Panc1 (cell line): ENCODE measurements at regions not wholly inside any gene's neighbourhood (a gene's known extent, or its start where the extent isn't known, plus 50 kb on each side); places are given as distances from the start of the nearest gene placed in this dataset.

ENCODE experiments used
- ATAC-seq: fragments of 200-7000 bp; cut with Tn5 transposase; 2 replicates; pipeline ENCODE4 v1.9.1; 2020; ENCODE audit warnings: mild to moderate bottlenecking, moderate library complexity
- BruUV-seq: library from RNA; stranded (reverse); fragments of 400-500 nt; replicated peaks from 2 replicates; lab custom pipeline; 2021; lab: Mats Ljungman, UMichigan
- CTCF ChIA-PET: fragments of 300-600 bp; sonication (Branson Sonifier 250); formaldehyde crosslinking; loops from one replicate; lab custom pipeline; 2022; ENCODE audit warnings: antibody characterized with exemption; lab: Charles Lee
- POLR2A ChIA-PET: fragments of 300-600 bp; sonication (Branson Sonifier 250); formaldehyde crosslinking; loops from one replicate; lab custom pipeline; 2022; ENCODE audit warnings: antibody characterized with exemption; lab: Charles Lee
- DNase-seq: peaks from one replicate; pipeline ENCODE4 v3.0.0-alpha.2; 2010; ENCODE audit warnings: low read depth, low spot score
- H3K27ac ChIP-seq: 2 replicates; pipeline ENCODE4 v1.5.1; 2011; ENCODE audit warnings: mild to moderate bottlenecking, low read length, inconsistent platforms
- H3K27me3 ChIP-seq: fragments of 200-500 bp; sonication (Bioruptor generic); 2 replicates; pipeline ENCODE4 v1.6.0; 2014; ENCODE audit warnings: low read length, inconsistent platforms; ENCODE audit not compliant: control insufficient read depth, insufficient read depth
- H3K36me3 ChIP-seq: fragments of 200-500 bp; sonication (Bioruptor generic); 2 replicates; pipeline ENCODE4 v1.5.1; 2014; ENCODE audit warnings: inconsistent platforms, mild to moderate bottlenecking, low read length, moderate library complexity; ENCODE audit not compliant: control insufficient read depth, insufficient read depth
- H3K4me1 ChIP-seq: 2 replicates; pipeline ENCODE4 v1.5.1; 2011; ENCODE audit warnings: inconsistent platforms, mild to moderate bottlenecking, low read length, moderate library complexity; ENCODE audit not compliant: control insufficient read depth, insufficient read depth
- H3K4me3 ChIP-seq, 2 experiments: 2 replicates each; pipeline ENCODE4 v1.5.1; 2011 to 2012; ENCODE audit warnings: low read depth in 2 of 2, low read length in 2 of 2, mild to moderate bottlenecking in 2 of 2, inconsistent platforms in 1 of 2, moderate library complexity in 1 of 2
- H3K9me3 ChIP-seq: fragments of 200-500 bp; sonication (Bioruptor generic); 2 replicates; pipeline ENCODE4 v1.5.1; 2014; ENCODE audit warnings: low read depth, mild to moderate bottlenecking, inconsistent platforms, low read length, moderate library complexity; ENCODE audit not compliant: control insufficient read depth, insufficient read depth
- CTCF ChIP-seq: fragments of 450-650 bp; IDR thresholded peaks from 2 replicates; pipeline ENCODE4 v1.5.1; 2017; ENCODE audit warnings: mild to moderate bottlenecking
- POLR2AphosphoS5 ChIP-seq: IDR thresholded peaks from 2 replicates; pipeline ENCODE4 v1.6.1; 2012; ENCODE audit warnings: mild to moderate bottlenecking, low read depth, low read length, moderate library complexity
- REST ChIP-seq, 2 experiments: IDR thresholded peaks; 2 replicates each; pipeline ENCODE4 v1.6.1; 2011 to 2012; ENCODE audit warnings: low read depth in 2 of 2, control low read depth in 1 of 2, low read length in 1 of 2, mild to moderate bottlenecking in 1 of 2, moderate library complexity in 1 of 2; ENCODE audit not compliant: insufficient read depth in 1 of 2
- SIN3A ChIP-seq: IDR thresholded peaks from 2 replicates; pipeline ENCODE4 v1.6.1; 2012; ENCODE audit warnings: low read depth, mild to moderate bottlenecking, low read length, moderate library complexity, borderline replicate concordance; ENCODE audit not compliant: insufficient read depth
- TCF7L2 ChIP-seq: IDR thresholded peaks from 2 replicates; pipeline ENCODE4 v1.6.1; 2011; ENCODE audit warnings: mild to moderate bottlenecking, low read depth, low read length, inconsistent platforms
- in situ Hi-C: cut with HindIII; loops from 2 replicates; pipeline ENCODE4 v1.10.0; 2016; ENCODE audit warnings: low sequenced_read_pairs, low pct_unique_long_range_greater_than_20kb
- intact Hi-C: fragments of 100-400 bp; cut with micrococcal nuclease; formaldehyde crosslinking; loops from one replicate; pipeline ENCODE4 v1.10.0; 2022; ENCODE audit not compliant: unreplicated experiment

GRCh38 chr1:188371295-188371806, 1542.6 kb downstream of the PLA2G4A start:
- ChIA-PET POLR2A (no interaction called here), CTCF (no interaction called here)
- TF ChIP-seq TCF7L2 = no peak
- intact Hi-C loops = no loop called here
- in situ Hi-C loops = no loop called here
- Histone ChIP-seq H3K36me3 (no peaks in the 10 kb centered on the region), H3K9me3 (no peaks in the 10 kb centered on the region), H3K4me1 (no peaks in the 10 kb centered on the region), H3K4me3 (no peak overlapping the region), H3K27ac (no peak overlapping the region), H3K27me3 (no peaks in the 10 kb centered on the region)
- ATAC-seq (no peak), DNase-seq (no peak)
- no TSS peak for BruUV-seq

- BruUV-seq = no TSS peak
- ATAC-seq = no peak
- DNase-seq = no peak
- no peak for TF ChIP-seq POLR2AphosphoS5
- no peak for TF ChIP-seq REST (IDR thresholded peaks at IDR 0.05; ENCODE audit: insufficient read depth in 1 of 2, low read depth in 2 of 2, low read length in 1 of 2)
- no peak for TF ChIP-seq TCF7L2
- no peak for TF ChIP-seq CTCF
- no peak for TF ChIP-seq SIN3A
- intact Hi-C loops = no loop called here
- Histone ChIP-seq H3K27ac (no peak overlapping the region), H3K4me1 (no peaks in the 10 kb centered on the region), H3K36me3 (no peaks in the 10 kb centered on the region), H3K27me3 (no peaks in the 10 kb centered on the region), H3K9me3 (no peaks in the 10 kb centered on the region), H3K4me3 (no peak overlapping the region)
- POLR2A ChIA-PET = no interaction called here
- CTCF ChIA-PET = no interaction called here
- in situ Hi-C loops = no loop called here
These were observed 1544.1 kb downstream of the PLA2G4A start for GRCh38 chr1:188372821-188373220.

- H3K9me3 ChIP-seq = no peaks in the 10 kb centered on the region
- CTCF ChIA-PET = no interaction called here
These were observed 1554.1 kb downstream of the PLA2G4A start for GRCh38 chr1:188382851-188383250.

More at GRCh38 chr1:188382851-188383250, 1554.1 kb downstream of the PLA2G4A start:
- DNase-seq (no peak), ATAC-seq (no peak)
- H3K27ac ChIP-seq = no peak overlapping the region
- H3K4me3 ChIP-seq = no peak overlapping the region
- no peaks in the 10 kb centered on the region for H3K4me1 ChIP-seq
- intact Hi-C loops = no loop called here
- no peaks in the 10 kb centered on the region for H3K27me3 ChIP-seq
- POLR2A ChIA-PET = no interaction called here
- in situ Hi-C loops = no loop called here
- BruUV-seq = no TSS peak
- no peak for TF ChIP-seq POLR2AphosphoS5
- TF ChIP-seq SIN3A = no peak
- TF ChIP-seq TCF7L2 = no peak
- no peaks in the 10 kb centered on the region for H3K36me3 ChIP-seq
